EH (cell line): ENCODE measurements at regions not wholly inside any gene's neighbourhood (a gene's known extent, or its start where the extent isn't known, plus 50 kb on each side); places are given as distances from the start of the nearest gene placed in this dataset.

Experiments used
- DNase-seq: peaks from one replicate; pipeline ENCODE4 v3.0.0-alpha.2; 2015; ENCODE audit warnings: low read depth

- no peak for DNase-seq
These were observed 238.7 kb downstream of the BMP7 start for GRCh38 chr20:57027777-57028176.

- peak; percentile 90 for DNase-seq
These were observed 235.5 kb downstream of the BMP7 start for GRCh38 chr20:57030611-57031600.

- no peak for DNase-seq
These were observed 234.5 kb downstream of the BMP7 start for GRCh38 chr20:57031867-57032355.

GRCh38 chr20:57032847-57033246 lies 233.6 kb downstream of the BMP7 start:
- no peak for DNase-seq

GRCh38 chr20:57034001-57034400 lies 232.4 kb downstream of the BMP7 start:
- peak; percentile 32 for DNase-seq

- DNase-seq = no peak
These were observed 228.8 kb downstream of the BMP7 start for GRCh38 chr20:57037689-57038088.

- no peak for DNase-seq
These were observed 227.6 kb downstream of the BMP7 start for GRCh38 chr20:57038608-57039440.

GRCh38 chr20:57040466-57040865 lies 226.0 kb downstream of the BMP7 start:
- no peak for DNase-seq

- peak; percentile 72 for DNase-seq
These were observed 225.5 kb downstream of the BMP7 start for GRCh38 chr20:57040924-57041323.

GRCh38 chr20:57043091-57043490 lies 223.3 kb downstream of the BMP7 start:
- no peak for DNase-seq

GRCh38 chr20:57043669-57044268 lies 222.7 kb downstream of the BMP7 start:
- no peak for DNase-seq

- no peak for DNase-seq
These were observed 219.0 kb downstream of the BMP7 start for GRCh38 chr20:57047281-57048026.

- DNase-seq = peak; percentile 76
These were observed 218.2 kb downstream of the BMP7 start for GRCh38 chr20:57048027-57048869.

- no peak for DNase-seq
These were observed 217.1 kb downstream of the BMP7 start for GRCh38 chr20:57049296-57049695.

- DNase-seq = no peak
These were observed 215.3 kb downstream of the BMP7 start for GRCh38 chr20:57051096-57051495.

GRCh38 chr20:57053067-57053466 lies 213.4 kb downstream of the BMP7 start:
- no peak for DNase-seq

- DNase-seq = no peak
These were observed 212.5 kb downstream of the BMP7 start for GRCh38 chr20:57053793-57054552.

- DNase-seq = no peak
These were observed 211.1 kb downstream of the BMP7 start for GRCh38 chr20:57055345-57055744.

GRCh38 chr20:57056651-57057050 lies 209.8 kb downstream of the BMP7 start:
- DNase-seq = no peak
